ENCODE measurements at regions not wholly inside any gene's neighbourhood (a gene's known extent, or its start where the extent isn't known, plus 50 kb on each side); places are given as distances from the start of the nearest gene placed in this dataset.
"Not testable (repeated sequence)": the region's sequence is repeated elsewhere in the genome, so short reads cannot be mapped to it uniquely, and the experiment has no call there.

GRCh38 chr11:130539680-130540079 is 91.2 kb downstream of the ADAMTS15 start:
- TF ChIP-seq, protein P1, sequence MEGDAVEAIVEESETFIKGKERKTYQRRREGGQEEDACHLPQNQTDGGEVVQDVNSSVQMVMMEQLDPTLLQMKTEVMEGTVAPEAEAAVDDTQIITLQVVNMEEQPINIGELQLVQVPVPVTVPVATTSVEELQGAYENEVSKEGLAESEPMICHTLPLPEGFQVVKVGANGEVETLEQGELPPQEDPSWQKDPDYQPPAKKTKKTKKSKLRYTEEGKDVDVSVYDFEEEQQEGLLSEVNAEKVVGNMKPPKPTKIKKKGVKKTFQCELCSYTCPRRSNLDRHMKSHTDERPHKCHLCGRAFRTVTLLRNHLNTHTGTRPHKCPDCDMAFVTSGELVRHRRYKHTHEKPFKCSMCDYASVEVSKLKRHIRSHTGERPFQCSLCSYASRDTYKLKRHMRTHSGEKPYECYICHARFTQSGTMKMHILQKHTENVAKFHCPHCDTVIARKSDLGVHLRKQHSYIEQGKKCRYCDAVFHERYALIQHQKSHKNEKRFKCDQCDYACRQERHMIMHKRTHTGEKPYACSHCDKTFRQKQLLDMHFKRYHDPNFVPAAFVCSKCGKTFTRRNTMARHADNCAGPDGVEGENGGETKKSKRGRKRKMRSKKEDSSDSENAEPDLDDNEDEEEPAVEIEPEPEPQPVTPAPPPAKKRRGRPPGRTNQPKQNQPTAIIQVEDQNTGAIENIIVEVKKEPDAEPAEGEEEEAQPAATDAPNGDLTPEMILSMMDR (IDR thresholded peaks at IDR 0.05) = not testable (repeated sequence)
- not testable (repeated sequence) for TF ChIP-seq EZH2 (IDR thresholded peaks at IDR 0.05; ENCODE audit: borderline replicate concordance, insufficient read depth, low read depth, low read length, poor library complexity, severe bottlenecking)

Measured in B cell (primary cell).